ENCODE measurements at regions not wholly inside any gene's neighbourhood (a gene's known extent, or its start where the extent isn't known, plus 50 kb on each side); places are given as distances from the start of the nearest gene placed in this dataset.

GRCh38 chr1:38431535-38432376 lies 385.2 kb upstream of the POU3F1 start (continued):
- peak; percentile 60; the same call in 1 of the 2 replicates for TF ChIP-seq ERG (CRISPR knock-in tag; IDR thresholded peaks at IDR 0.05)
- peak; percentile 17 for TF ChIP-seq ZNF671 (CRISPR knock-in tag; IDR thresholded peaks at IDR 0.05)
- peak; percentile 60; the same call in 1 of the 2 replicates for TF ChIP-seq ZNF138 (CRISPR knock-in tag; conservative IDR thresholded peaks at IDR 0.05)

GRCh38 chr1:38430949-38431348 lies 384.4 kb upstream of the POU3F1 start:
- H3K9me3 Mint-ChIP-seq, result no peaks in the 10 kb centered on the region
- ChIA-PET POLR2A (no interaction called here), CTCF (interaction anchor here (0.8 to 5.3 kb wide), 3 partner anchors 59 to 391 kb away, joined by 3 to 26 read pairs (median 5); no protein-coding TSS in a partner anchor)
- ATAC-seq, result no peak
- peak overlapping the region; percentile 66 for H3K4me3 Mint-ChIP-seq
- H3K27me3 Mint-ChIP-seq (ENCODE audit: low read depth), result no peaks in the 10 kb centered on the region
- H3K27ac Mint-ChIP-seq, result peak overlapping the region; percentile 88
- peaks cover 14% of the 10 kb centered on the region for H3K36me3 Mint-ChIP-seq
- no peak for TF ChIP-seq ELF4 (CRISPR knock-in tag; IDR thresholded peaks at IDR 0.05; ENCODE audit: low read depth)
- no peak for TF ChIP-seq CREM (CRISPR knock-in tag; IDR thresholded peaks at IDR 0.05)
- no peak for TF ChIP-seq MLX (CRISPR knock-in tag; IDR thresholded peaks at IDR 0.05)
- no peak for TF ChIP-seq ZBTB43 (CRISPR knock-in tag; IDR thresholded peaks at IDR 0.05)
- TF ChIP-seq GABPB1 (CRISPR knock-in tag; IDR thresholded peaks at IDR 0.05), result no peak
- no peak for TF ChIP-seq ZNF671 (CRISPR knock-in tag; IDR thresholded peaks at IDR 0.05)
- no peak for TF ChIP-seq NR1H2 (CRISPR knock-in tag; IDR thresholded peaks at IDR 0.05)
- TF ChIP-seq ZNF532 (CRISPR knock-in tag; IDR thresholded peaks at IDR 0.05; ENCODE audit: borderline replicate concordance), result peak; percentile 49; the same call in 1 of the 2 replicates
- no peak for TF ChIP-seq RORB (CRISPR knock-in tag; IDR thresholded peaks at IDR 0.05)
- TF ChIP-seq MXD4 (CRISPR knock-in tag; IDR thresholded peaks at IDR 0.05; ENCODE audit: borderline replicate concordance), result no peak
- peak; percentile 71; the same call in 1 of the 2 replicates for TF ChIP-seq PRRX2 (CRISPR knock-in tag; IDR thresholded peaks at IDR 0.05)
- 0 out of 2 replicates have a peak, but pooled peaks have one; percentile 22 for TF ChIP-seq GTF2I (CRISPR knock-in tag; conservative IDR thresholded peaks at IDR 0.05)
- no peak for TF ChIP-seq ATF6 (CRISPR knock-in tag; IDR thresholded peaks at IDR 0.05)
- TF ChIP-seq E2F4 (CRISPR knock-in tag; IDR thresholded peaks at IDR 0.05; ENCODE audit: borderline replicate concordance, low read depth), result no peak
- TF ChIP-seq HMGXB4 (CRISPR knock-in tag; IDR thresholded peaks at IDR 0.05), result no peak
- 0 out of 2 replicates have a peak, but pooled peaks have one; percentile 34 for TF ChIP-seq ZNF425 (CRISPR knock-in tag; conservative IDR thresholded peaks at IDR 0.05)
- DNase-seq (ENCODE audit: low spot score), result no peak
- peaks cover 54% of the 10 kb centered on the region for H3K4me1 Mint-ChIP-seq

Data from WTC11 (cell line).